Duodenal mucosa (tissue), 2 donors: ENCODE measurements at regions not wholly inside any gene's neighbourhood (a gene's known extent, or its start where the extent isn't known, plus 50 kb on each side); places are given as distances from the start of the nearest gene placed in this dataset.

Experiments
- H3K27ac ChIP-seq: one replicate; pipeline ENCODE4 v1.7.0; 2013; ENCODE audit warnings: low read depth, low read length
- H3K27me3 ChIP-seq, 2 donors: one replicate each; pipeline ENCODE4 v1.7.0; 2013; ENCODE audit warnings: low read length in 2 of 2, control low read depth in 1 of 2; ENCODE audit not compliant: insufficient read depth in 2 of 2, control insufficient read depth in 1 of 2
- H3K36me3 ChIP-seq, 2 donors: one replicate each; pipeline ENCODE4 v1.7.0; 2013; ENCODE audit warnings: low read length in 2 of 2, control low read depth in 1 of 2; ENCODE audit not compliant: insufficient read depth in 2 of 2, control insufficient read depth in 1 of 2
- H3K4me1 ChIP-seq, 2 donors: one replicate each; pipeline ENCODE4 v1.7.0; 2013; ENCODE audit warnings: low read length in 2 of 2, control low read depth in 1 of 2; ENCODE audit not compliant: insufficient read depth in 2 of 2, control insufficient read depth in 1 of 2
- H3K4me3 ChIP-seq, 2 donors: one replicate each; pipeline ENCODE4 v1.7.0; 2013; ENCODE audit warnings: low read length in 2 of 2, low read depth in 1 of 2
- H3K9ac ChIP-seq, 2 donors: one replicate each; pipeline ENCODE4 v1.7.0; 2013; ENCODE audit warnings: low read length in 2 of 2, low read depth in 1 of 2
- H3K9me3 ChIP-seq, 2 donors: one replicate each; pipeline ENCODE4 v1.7.0; 2013; ENCODE audit warnings: low read length in 2 of 2, control low read depth in 1 of 2; ENCODE audit not compliant: control insufficient read depth in 1 of 2

GRCh38 chr7:35520810-35521625 lies 173.9 kb downstream of the HERPUD2 start:
- Histone ChIP-seq H3K4me3 (no peak overlapping the region), H3K36me3 (no peaks in the 10 kb centered on the region), H3K27ac (no peak overlapping the region), H3K9me3 (no peaks in the 10 kb centered on the region), H3K27me3 (peaks cover 7 to 8% of the 10 kb centered on the region in 2 donors), H3K4me1 (no peaks in the 10 kb centered on the region), H3K9ac (no peak overlapping the region)

DNA sequence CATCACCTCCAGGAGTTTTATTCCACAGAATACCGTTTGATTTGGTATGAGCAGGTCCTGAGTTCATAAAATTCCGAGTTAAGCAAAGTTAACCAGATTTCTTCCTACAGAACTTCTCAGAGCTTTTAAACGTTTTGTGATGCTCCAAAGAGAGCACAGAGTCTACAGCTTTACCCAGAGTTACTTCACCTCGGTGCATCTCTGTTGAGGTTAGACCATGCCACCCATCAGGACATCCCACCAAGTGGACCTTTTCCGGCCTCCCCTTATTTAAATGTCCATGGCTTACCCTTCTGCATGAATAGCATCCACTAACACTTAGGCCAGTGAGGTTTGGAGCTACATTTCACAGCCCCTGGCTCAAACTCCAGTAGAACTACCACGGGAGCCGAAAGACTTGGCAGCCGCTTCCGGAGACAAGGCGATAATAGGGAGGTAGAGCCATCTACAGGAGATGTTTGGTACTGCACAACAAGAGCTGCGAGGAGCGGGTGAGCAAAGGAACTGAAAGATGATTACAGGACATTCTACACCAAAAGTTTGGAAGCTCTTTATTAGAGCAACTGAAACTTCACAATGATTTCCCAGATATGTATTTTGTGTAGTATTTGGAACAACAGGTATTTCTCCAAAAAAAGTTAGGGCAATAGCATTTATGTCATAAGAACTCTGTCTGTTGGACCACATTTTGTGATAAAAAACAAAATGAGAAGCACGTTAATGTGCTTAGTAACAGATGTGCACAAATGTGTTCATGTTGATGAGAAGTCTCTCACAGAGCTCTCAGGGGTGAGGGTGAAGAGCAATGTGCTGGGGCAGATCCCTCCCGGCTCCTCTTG lies 174.7 kb downstream of the HERPUD2 start:
- Histone ChIP-seq H3K4me3 (no peak overlapping the region), H3K9me3 (no peaks in the 10 kb centered on the region), H3K27me3 (peaks cover 7 to 8% of the 10 kb centered on the region in 2 donors), H3K4me1 (no peaks in the 10 kb centered on the region), H3K36me3 (no peaks in the 10 kb centered on the region), H3K9ac (no peak overlapping the region), H3K27ac (no peak overlapping the region)

GRCh38 chr7:35518767-35519166 lies 176.2 kb downstream of the HERPUD2 start:
- no peak overlapping the region for H3K27ac ChIP-seq
- no peaks in the 10 kb centered on the region for H3K9me3 ChIP-seq
- H3K36me3 ChIP-seq, result no peaks in the 10 kb centered on the region
- peaks cover 4 to 7% of the 10 kb centered on the region in 2 donors for H3K27me3 ChIP-seq
- H3K4me1 ChIP-seq, result no peaks in the 10 kb centered on the region
- no peak overlapping the region for H3K4me3 ChIP-seq
- no peak overlapping the region for H3K9ac ChIP-seq

DNA sequence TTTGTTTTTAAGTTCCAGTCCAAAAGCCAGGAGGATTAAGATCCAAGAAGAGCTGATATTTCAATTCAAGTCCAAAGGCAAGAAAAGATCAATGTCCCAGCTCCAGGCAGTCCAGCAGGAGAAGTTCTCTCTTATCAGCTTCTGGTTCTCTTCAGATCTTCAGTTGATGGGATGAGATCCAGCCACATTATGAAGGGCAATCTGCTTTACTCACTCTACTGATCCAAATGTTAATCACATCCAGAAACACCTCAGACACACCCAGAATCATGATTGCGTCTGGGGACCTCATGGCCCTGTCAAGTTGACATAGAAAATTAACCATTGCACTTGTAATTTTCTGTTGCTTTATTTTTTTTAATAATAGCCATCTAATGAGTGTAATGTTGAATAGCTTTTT lies 178.4 kb downstream of the HERPUD2 start:
- Histone ChIP-seq H3K4me1 (no peaks in the 10 kb centered on the region), H3K27ac (no peak overlapping the region), H3K36me3 (no peaks in the 10 kb centered on the region), H3K9ac (no peak overlapping the region), H3K9me3 (no peaks in the 10 kb centered on the region), H3K4me3 (no peak overlapping the region), H3K27me3 (peaks cover 0 to 4% of the 10 kb centered on the region in 2 donors)

DNA sequence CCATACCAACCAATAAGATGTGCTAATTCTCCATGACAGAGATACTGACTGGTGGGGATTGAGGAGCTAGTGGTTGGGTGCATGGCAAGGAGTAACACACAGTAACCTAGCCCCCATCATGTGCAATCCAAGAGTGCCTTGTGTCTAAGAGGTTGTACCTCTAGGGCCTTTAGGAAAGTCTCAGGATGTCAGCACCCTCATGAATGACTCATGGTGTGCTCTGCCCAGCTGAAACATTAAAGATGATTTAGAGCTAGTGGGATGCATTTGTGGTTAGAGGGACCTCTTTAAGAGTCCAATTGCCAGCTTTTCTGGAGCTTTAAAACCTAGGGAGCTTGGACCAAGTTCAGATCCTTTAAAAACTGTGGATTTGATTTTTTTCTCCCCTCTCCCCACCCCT lies 181.1 kb downstream of the HERPUD2 start:
- no peak overlapping the region for H3K4me3 ChIP-seq
- H3K9me3 ChIP-seq, result no peaks in the 10 kb centered on the region
- no peaks in the 10 kb centered on the region for H3K36me3 ChIP-seq
- peaks cover 0 to 4% of the 10 kb centered on the region in 2 donors for H3K27me3 ChIP-seq
- no peaks in the 10 kb centered on the region for H3K4me1 ChIP-seq
- no peak overlapping the region for H3K27ac ChIP-seq
- H3K9ac ChIP-seq, result no peak overlapping the region

DNA sequence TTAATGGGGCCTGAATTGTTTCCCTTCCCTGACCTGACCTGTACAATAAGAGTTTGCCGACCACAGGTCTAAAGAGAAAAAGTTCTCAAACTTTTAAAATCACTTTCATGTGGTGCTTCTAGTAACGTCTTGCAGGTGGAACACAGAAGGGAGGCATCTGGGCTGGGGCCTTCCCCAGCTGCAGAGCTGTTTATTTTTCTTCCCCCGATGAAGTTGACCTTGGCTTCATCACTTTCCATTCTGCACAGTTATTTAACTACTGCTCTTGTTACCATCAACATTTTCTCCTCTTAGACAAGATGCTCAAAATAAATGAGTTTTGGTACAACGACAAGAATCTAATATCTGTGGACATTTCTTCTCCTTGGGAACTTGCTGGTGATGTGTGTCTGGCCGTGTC lies 181.7 kb downstream of the HERPUD2 start:
- Histone ChIP-seq H3K27me3 (peaks cover 0 to 4% of the 10 kb centered on the region in 2 donors), H3K9ac (no peak overlapping the region), H3K36me3 (no peaks in the 10 kb centered on the region), H3K4me1 (no peaks in the 10 kb centered on the region), H3K4me3 (no peak overlapping the region), H3K9me3 (no peaks in the 10 kb centered on the region), H3K27ac (no peak overlapping the region)

DNA sequence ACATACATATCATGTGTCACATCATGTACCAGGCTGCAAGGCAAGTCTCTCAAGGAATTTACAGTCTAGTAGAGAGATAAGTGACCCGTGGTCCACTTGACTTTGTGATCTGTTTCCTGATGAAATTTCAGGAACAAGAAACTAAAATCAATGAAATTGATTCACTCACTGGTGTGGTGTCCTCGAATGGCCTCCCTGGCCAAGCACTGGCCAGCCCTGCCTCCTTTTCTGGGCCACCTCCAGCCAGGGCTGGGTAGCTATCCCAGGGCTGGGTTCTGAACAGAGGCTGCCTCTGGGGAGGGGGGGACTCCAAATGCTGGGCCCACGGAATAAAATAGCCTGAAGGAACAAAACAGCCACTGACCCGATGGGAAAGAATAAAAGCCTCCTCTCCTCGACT lies 182.2 kb downstream of the HERPUD2 start:
- Histone ChIP-seq H3K36me3 (no peaks in the 10 kb centered on the region), H3K4me1 (no peaks in the 10 kb centered on the region), H3K27me3 (peaks cover 0 to 4% of the 10 kb centered on the region in 2 donors), H3K27ac (no peak overlapping the region), H3K9me3 (no peaks in the 10 kb centered on the region), H3K4me3 (no peak overlapping the region), H3K9ac (no peak overlapping the region)

DNA sequence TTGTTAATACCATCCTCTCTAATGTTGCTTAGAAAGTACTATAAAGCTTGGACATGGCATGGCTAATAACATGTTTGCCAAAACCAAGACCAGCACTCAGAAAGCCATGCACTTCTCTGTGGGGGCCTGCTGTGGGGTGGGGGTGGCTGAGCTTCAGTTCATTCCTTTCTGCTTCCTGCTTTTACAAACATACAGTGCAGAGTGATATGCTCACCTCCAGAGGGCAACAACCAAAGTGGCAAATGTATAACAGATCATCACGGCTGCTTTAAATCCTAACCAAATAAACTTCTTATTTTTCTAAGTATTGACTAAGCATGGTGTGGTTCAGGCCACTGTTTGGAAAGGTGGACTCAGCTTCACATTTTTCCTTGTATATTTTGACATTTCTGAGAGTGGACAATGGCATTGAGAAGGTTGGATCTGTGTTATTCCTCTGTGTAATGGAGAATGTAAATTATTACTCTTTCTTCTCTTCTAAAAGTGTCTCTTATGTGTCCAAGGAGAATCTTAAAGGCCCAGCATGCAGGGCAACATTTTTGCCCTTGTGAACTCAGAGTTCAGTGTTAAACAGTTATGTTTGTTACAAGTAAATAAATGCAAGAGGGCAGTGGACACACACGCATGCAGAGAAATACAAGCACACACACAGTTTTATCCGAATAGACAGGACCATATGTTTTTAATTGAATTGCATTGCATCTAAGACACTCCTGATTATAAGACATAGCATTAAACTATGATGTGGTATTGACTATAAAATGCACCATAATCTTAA lies 186.1 kb downstream of the HERPUD2 start:
- no peak overlapping the region for H3K4me3 ChIP-seq
- no peak overlapping the region for H3K27ac ChIP-seq
- H3K9ac ChIP-seq, result no peak overlapping the region
- H3K27me3 ChIP-seq, result no peaks in the 10 kb centered on the region
- H3K9me3 ChIP-seq, result no peaks in the 10 kb centered on the region
- H3K4me1 ChIP-seq, result no peaks in the 10 kb centered on the region
- H3K36me3 ChIP-seq, result no peaks in the 10 kb centered on the region

DNA sequence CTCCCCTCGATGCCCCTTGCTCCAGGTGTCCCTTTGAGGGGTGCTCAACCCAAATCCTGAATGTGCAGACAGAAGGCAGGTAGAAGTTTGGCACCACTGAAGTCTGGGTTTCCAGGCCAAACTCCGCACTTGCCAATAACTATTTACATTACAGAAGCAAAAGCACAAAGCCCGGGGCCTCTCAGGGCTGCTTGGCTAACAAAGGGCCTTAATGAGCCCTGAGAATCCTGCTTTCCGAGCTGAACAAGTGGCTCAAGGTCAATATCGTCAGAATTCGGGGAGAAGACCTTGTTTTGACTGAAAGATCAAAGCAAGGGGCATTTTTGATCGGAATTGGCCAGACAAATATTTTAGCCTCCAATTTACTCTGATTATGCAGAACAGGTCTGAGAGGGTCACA lies 189.9 kb downstream of the HERPUD2 start:
- no peaks in the 10 kb centered on the region for H3K9me3 ChIP-seq
- no peaks in the 10 kb centered on the region for H3K36me3 ChIP-seq

GRCh38 chr7:35504365-35504764 lies 190.6 kb downstream of the HERPUD2 start:
- H3K9me3 ChIP-seq, result no peaks in the 10 kb centered on the region
- H3K4me3 ChIP-seq, result no peak overlapping the region
- H3K4me1 ChIP-seq, result no peaks in the 10 kb centered on the region
- H3K9ac ChIP-seq, result no peak overlapping the region
- no peak overlapping the region for H3K27ac ChIP-seq
- H3K36me3 ChIP-seq, result no peaks in the 10 kb centered on the region
- no peaks in the 10 kb centered on the region for H3K27me3 ChIP-seq

More for the DNA sequence above, 189.9 kb downstream of the HERPUD2 start:
- no peak overlapping the region for H3K4me3 ChIP-seq
- no peak overlapping the region for H3K27ac ChIP-seq
- no peaks in the 10 kb centered on the region for H3K4me1 ChIP-seq
- H3K27me3 ChIP-seq, result no peaks in the 10 kb centered on the region
- no peak overlapping the region for H3K9ac ChIP-seq
